DND-41 (cell line): ENCODE measurements at regions not wholly inside any gene's neighbourhood (a gene's known extent, or its start where the extent isn't known, plus 50 kb on each side); places are given as distances from the start of the nearest gene placed in this dataset.

Experiments used
- ATAC-seq: fragments of 200-7000 bp; cut with Tn5 transposase; 3 replicates; pipeline ENCODE4 v1.9.1; 2021; ENCODE audit warnings: low read depth; ENCODE audit not compliant: insufficient read depth
- DNase-seq: peaks from one replicate; pipeline ENCODE4 v3.0.0-alpha.2; 2020
- H2AFZ ChIP-seq: 2 replicates; pipeline ENCODE4 v1.6.0; 2012; ENCODE audit warnings: low read depth, low read length
- H3K27ac ChIP-seq: 2 replicates; pipeline ENCODE4 v1.5.1; 2012; ENCODE audit warnings: low read length, inconsistent platforms
- H3K27me3 ChIP-seq: fragments of 200-600 bp; sonication (generic); 2 replicates; pipeline ENCODE4 v1.6.0; 2012; ENCODE audit warnings: low read length, mild to moderate bottlenecking, inconsistent platforms; ENCODE audit not compliant: insufficient read depth, poor library complexity
- H3K36me3 ChIP-seq: 2 replicates; pipeline ENCODE4 v1.5.1; 2012; ENCODE audit warnings: low read length, inconsistent platforms; ENCODE audit not compliant: insufficient read depth
- H3K4me1 ChIP-seq: 2 replicates; pipeline ENCODE4 v1.5.1; 2012; ENCODE audit warnings: mild to moderate bottlenecking, low read length; ENCODE audit not compliant: insufficient read depth
- H3K4me2 ChIP-seq: 2 replicates; pipeline ENCODE4 v1.6.0; 2012; ENCODE audit warnings: mild to moderate bottlenecking, moderate library complexity, low read length, inconsistent platforms; ENCODE audit not compliant: insufficient read depth
- H3K4me3 ChIP-seq, 2 experiments: fragments of 200-600 bp in 1 of 2; shearing (Covaris generic) in 1 of 2; 2 replicates each; pipeline ENCODE4 v1.5.1; 2012 to 2016; ENCODE audit warnings: inconsistent platforms in 2 of 2, low read length in 2 of 2, mild to moderate bottlenecking in 2 of 2, low read depth in 1 of 2, moderate library complexity in 1 of 2
- H3K79me2 ChIP-seq: 2 replicates; pipeline ENCODE4 v1.6.0; 2012; ENCODE audit warnings: low read length, inconsistent platforms; ENCODE audit not compliant: insufficient read depth
- H3K9ac ChIP-seq: 2 replicates; pipeline ENCODE4 v1.6.0; 2012; ENCODE audit warnings: low read depth, mild to moderate bottlenecking, inconsistent platforms, low read length, moderate library complexity
- H3K9me3 ChIP-seq: 2 replicates; pipeline ENCODE4 v1.5.1; 2012; ENCODE audit warnings: low read length, moderate library complexity, mild to moderate bottlenecking, inconsistent platforms; ENCODE audit not compliant: insufficient read depth, severe bottlenecking
- H4K20me1 ChIP-seq: 2 replicates; pipeline ENCODE4 v1.6.0; 2012; ENCODE audit warnings: low read length; ENCODE audit not compliant: insufficient read depth
- CTCF ChIP-seq: IDR thresholded peaks from 2 replicates; pipeline ENCODE4 v1.5.1; 2012; ENCODE audit warnings: borderline replicate concordance, low read length, moderate library complexity, mild to moderate bottlenecking; ENCODE audit not compliant: poor library complexity, severe bottlenecking; ENCODE audit errors: extremely low read depth
- EZH2 ChIP-seq: IDR thresholded peaks from 3 replicates; pipeline ENCODE4 v1.6.1; 2012; ENCODE audit warnings: borderline replicate concordance, low read depth, mild to moderate bottlenecking, moderate library complexity, low read length, inconsistent platforms; ENCODE audit not compliant: severe bottlenecking

DNA sequence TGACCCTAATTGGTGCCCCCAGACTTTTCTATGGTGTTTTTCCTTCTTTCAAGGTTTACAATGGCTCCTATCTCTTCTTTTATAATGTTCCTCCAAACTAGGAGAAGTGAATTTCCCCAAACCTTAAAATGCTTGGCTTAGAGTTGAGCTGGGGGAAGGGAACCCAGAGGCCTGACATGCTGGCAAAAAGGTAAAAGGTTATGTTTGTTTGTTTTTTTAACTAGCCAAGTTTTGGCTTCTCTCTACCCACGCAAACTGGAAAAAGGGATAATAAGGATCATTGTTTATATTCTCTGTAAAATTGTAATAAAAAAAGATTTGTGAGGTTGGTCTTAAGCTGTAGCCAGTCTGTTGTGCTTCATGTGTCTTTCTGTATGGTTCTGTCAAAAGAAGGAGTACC, 477.0 kb downstream of the IPMK start:
- no peak overlapping the region for H3K4me2 ChIP-seq
- no peak for ATAC-seq
- H3K4me1 ChIP-seq, result no peaks in the 10 kb centered on the region
- no peaks in the 10 kb centered on the region for H3K27me3 ChIP-seq
- H3K9me3 ChIP-seq, result peaks cover 3% of the 10 kb centered on the region
- DNase-seq, result no peak
- no peak for TF ChIP-seq CTCF
- no peak for TF ChIP-seq EZH2
- H3K79me2 ChIP-seq, result no peaks in the 10 kb centered on the region
- H2AFZ ChIP-seq, result no peak overlapping the region
- H3K27ac ChIP-seq, result no peak overlapping the region
- H3K4me3 ChIP-seq, result no peak overlapping the region
- no peaks in the 10 kb centered on the region for H3K36me3 ChIP-seq
- no peaks in the 10 kb centered on the region for H4K20me1 ChIP-seq
- no peak overlapping the region for H3K9ac ChIP-seq

GRCh38 chr10:57788117-57788516, 479.6 kb downstream of the IPMK start:
- DNase-seq (no peak), ATAC-seq (no peak)
- Histone ChIP-seq H3K79me2 (no peaks in the 10 kb centered on the region), H3K4me1 (no peaks in the 10 kb centered on the region), H3K36me3 (no peaks in the 10 kb centered on the region), H3K27ac (no peak overlapping the region), H4K20me1 (no peaks in the 10 kb centered on the region), H3K9ac (no peak overlapping the region), H3K4me2 (no peak overlapping the region), H3K4me3 (no peak overlapping the region), H2AFZ (no peak overlapping the region), H3K9me3 (peaks cover 3% of the 10 kb centered on the region), H3K27me3 (no peaks in the 10 kb centered on the region)
- no peak for TF ChIP-seq EZH2
- TF ChIP-seq CTCF, result no peak

DNA sequence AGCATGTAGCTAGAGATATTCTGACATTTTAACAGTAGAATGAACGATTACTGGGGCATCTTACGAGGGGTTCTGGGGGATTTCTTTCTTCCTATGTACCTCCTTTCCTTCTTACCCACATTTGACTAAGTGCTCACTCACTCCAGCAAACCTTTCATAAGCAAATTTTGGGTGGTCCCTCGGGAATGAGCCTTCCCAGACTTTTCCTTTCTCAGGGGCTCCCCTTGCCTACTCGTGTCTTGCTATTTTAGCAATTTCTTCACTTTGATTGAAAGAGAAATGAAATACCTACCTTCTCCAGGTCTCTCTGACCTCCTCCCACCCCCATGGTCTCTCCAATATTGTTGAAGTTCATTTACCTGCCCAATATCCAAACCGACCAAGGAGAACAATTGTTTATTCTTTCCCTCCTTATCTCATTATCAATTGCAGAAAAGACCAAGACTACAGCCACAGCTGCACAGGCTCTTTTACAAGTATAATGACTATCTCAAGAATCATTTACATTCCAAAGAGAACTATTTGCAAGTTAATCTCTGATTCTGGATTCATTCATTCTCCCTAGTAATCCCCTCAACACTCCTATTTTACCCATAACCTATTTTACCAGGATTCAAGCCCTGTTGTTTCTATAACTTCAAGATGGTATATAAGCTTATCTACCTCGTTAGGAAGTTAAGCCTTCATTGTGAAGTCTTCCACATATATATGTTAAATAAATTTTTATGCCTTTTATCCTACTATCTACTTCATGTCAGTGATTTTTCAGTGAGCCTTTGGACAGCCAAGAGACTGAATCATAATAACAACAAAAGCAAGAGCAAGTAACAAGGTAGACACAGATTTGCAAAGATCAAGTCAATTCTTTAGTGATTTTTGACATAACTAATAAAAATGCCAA, 480.6 kb downstream of the IPMK start:
- Histone ChIP-seq H4K20me1 (no peaks in the 10 kb centered on the region), H3K9ac (no peak overlapping the region), H3K4me2 (no peak overlapping the region), H3K9me3 (peaks cover 3% of the 10 kb centered on the region), H3K4me1 (no peaks in the 10 kb centered on the region), H3K27me3 (no peaks in the 10 kb centered on the region), H2AFZ (no peak overlapping the region), H3K36me3 (no peaks in the 10 kb centered on the region), H3K4me3 (no peak overlapping the region), H3K79me2 (no peaks in the 10 kb centered on the region), H3K27ac (no peak overlapping the region)
- no peak for TF ChIP-seq CTCF
- no peak for TF ChIP-seq EZH2
- no peak for DNase-seq
- no peak for ATAC-seq
